Neuron (in vitro differentiated cells): ENCODE measurements at regions not wholly inside any gene's neighbourhood (a gene's known extent, or its start where the extent isn't known, plus 50 kb on each side); places are given as distances from the start of the nearest gene placed in this dataset.
"Not testable (repeated sequence)": the region's sequence is repeated elsewhere in the genome, so short reads cannot be mapped to it uniquely, and the experiment has no call there.

ENCODE experiments used
- H2AFZ ChIP-seq: one replicate; pipeline ENCODE4 v1.6.1; 2013; ENCODE audit warnings: low read depth, mild to moderate bottlenecking, inconsistent platforms, low read length, moderate library complexity
- H3K27me3 ChIP-seq: one replicate; pipeline ENCODE4 v1.6.1; 2013; ENCODE audit warnings: low read length; ENCODE audit not compliant: insufficient read depth
- H3K36me3 ChIP-seq: one replicate; pipeline ENCODE4 v1.6.1; 2013; ENCODE audit warnings: low read length; ENCODE audit not compliant: insufficient read depth
- H3K4me1 ChIP-seq: one replicate; pipeline ENCODE4 v1.6.1; 2013; ENCODE audit warnings: low read length; ENCODE audit not compliant: insufficient read depth
- H3K4me3 ChIP-seq: 2 replicates; pipeline ENCODE4 v1.5.1; 2013; ENCODE audit warnings: mild to moderate bottlenecking, low read length, moderate library complexity
- H3K9me3 ChIP-seq: one replicate; pipeline ENCODE4 v1.6.1; 2013; ENCODE audit warnings: low read length

GRCh38 chr5:115432691-115433090 is 111.9 kb downstream of the FEM1C start:
- H2AFZ ChIP-seq: no peak overlapping the region
- peaks cover 3% of the 10 kb centered on the region for H3K27me3 ChIP-seq
- H3K9me3 ChIP-seq: no peaks in the 10 kb centered on the region
- no peaks in the 10 kb centered on the region for H3K4me1 ChIP-seq
- no peak overlapping the region for H3K4me3 ChIP-seq
- no peaks in the 10 kb centered on the region for H3K36me3 ChIP-seq

- no peaks in the 10 kb centered on the region for H3K9me3 ChIP-seq
- H3K4me3 ChIP-seq: no peak overlapping the region
- no peaks in the 10 kb centered on the region for H3K4me1 ChIP-seq
- H3K36me3 ChIP-seq: no peaks in the 10 kb centered on the region
- no peak overlapping the region for H2AFZ ChIP-seq
- H3K27me3 ChIP-seq: peaks cover 3% of the 10 kb centered on the region
Observed at GRCh38 chr5:115431116-115431515, 113.5 kb downstream of the FEM1C start.

- Histone ChIP-seq H2AFZ (no peak overlapping the region), H3K4me1 (no peaks in the 10 kb centered on the region), H3K27me3 (peaks cover 3% of the 10 kb centered on the region), H3K9me3 (no peaks in the 10 kb centered on the region), H3K36me3 (no peaks in the 10 kb centered on the region), H3K4me3 (no peak overlapping the region)
Observed at GRCh38 chr5:115430374-115430773, 114.2 kb downstream of the FEM1C start.

GRCh38 chr5:115429345-115429940 is 115.1 kb downstream of the FEM1C start:
- no peaks in the 10 kb centered on the region for H3K4me1 ChIP-seq
- H2AFZ ChIP-seq: no peak overlapping the region
- no peaks in the 10 kb centered on the region for H3K9me3 ChIP-seq
- no peak overlapping the region for H3K4me3 ChIP-seq
- H3K36me3 ChIP-seq: no peaks in the 10 kb centered on the region
- H3K27me3 ChIP-seq: peaks cover 3% of the 10 kb centered on the region

- Histone ChIP-seq H3K4me1 (no peaks in the 10 kb centered on the region), H3K4me3 (no peak overlapping the region), H2AFZ (no peak overlapping the region), H3K36me3 (no peaks in the 10 kb centered on the region), H3K27me3 (peaks cover 3% of the 10 kb centered on the region), H3K9me3 (no peaks in the 10 kb centered on the region)
Observed at GRCh38 chr5:115428676-115429075, 115.9 kb downstream of the FEM1C start.

- Histone ChIP-seq H3K36me3 (no peaks in the 10 kb centered on the region), H3K27me3 (peaks cover 3% of the 10 kb centered on the region), H3K4me3 (no peak overlapping the region), H2AFZ (no peak overlapping the region), H3K4me1 (no peaks in the 10 kb centered on the region), H3K9me3 (no peaks in the 10 kb centered on the region)
Observed at GRCh38 chr5:115428248-115428647, 116.3 kb downstream of the FEM1C start.

- no peak overlapping the region for H2AFZ ChIP-seq
- H3K4me3 ChIP-seq: no peak overlapping the region
- H3K4me1 ChIP-seq: peaks cover 6% of the 10 kb centered on the region
- H3K9me3 ChIP-seq: no peaks in the 10 kb centered on the region
- no peaks in the 10 kb centered on the region for H3K27me3 ChIP-seq
- no peaks in the 10 kb centered on the region for H3K36me3 ChIP-seq
Observed at GRCh38 chr5:115424446-115424845, 120.1 kb downstream of the FEM1C start.

- no peak overlapping the region for H2AFZ ChIP-seq
- no peak overlapping the region for H3K4me3 ChIP-seq
- peaks cover 6% of the 10 kb centered on the region for H3K4me1 ChIP-seq
- H3K27me3 ChIP-seq: no peaks in the 10 kb centered on the region
- H3K9me3 ChIP-seq: no peaks in the 10 kb centered on the region
- H3K36me3 ChIP-seq: no peaks in the 10 kb centered on the region
Observed at GRCh38 chr5:115424030-115424429, 120.5 kb downstream of the FEM1C start.

- Histone ChIP-seq H2AFZ (no peak overlapping the region), H3K36me3 (no peaks in the 10 kb centered on the region), H3K4me3 (no peak overlapping the region), H3K9me3 (no peaks in the 10 kb centered on the region), H3K27me3 (no peaks in the 10 kb centered on the region), H3K4me1 (peaks cover 6% of the 10 kb centered on the region)
Observed at GRCh38 chr5:115423541-115423940, 121.0 kb downstream of the FEM1C start.

- Histone ChIP-seq H3K36me3 (no peaks in the 10 kb centered on the region), H3K9me3 (no peaks in the 10 kb centered on the region), H3K4me1 (peaks cover 6% of the 10 kb centered on the region), H2AFZ (no peak overlapping the region), H3K4me3 (no peak overlapping the region), H3K27me3 (no peaks in the 10 kb centered on the region)
Observed at GRCh38 chr5:115423051-115423450, 121.5 kb downstream of the FEM1C start.

GRCh38 chr5:115420812-115421211 is 123.8 kb downstream of the FEM1C start:
- not testable (repeated sequence) for H3K27me3 ChIP-seq, H3K4me3 ChIP-seq, H3K36me3 ChIP-seq, H3K4me1 ChIP-seq, H2AFZ ChIP-seq, H3K9me3 ChIP-seq

GRCh38 chr5:115419846-115420585 is 123.6 kb upstream of the CCDC112 start:
- Histone ChIP-seq H3K27me3 (no peaks in the 10 kb centered on the region), H3K36me3 (no peaks in the 10 kb centered on the region), H3K4me1 (peaks cover 12% of the 10 kb centered on the region), H3K4me3 (no peak overlapping the region), H2AFZ (no peak overlapping the region), H3K9me3 (no peaks in the 10 kb centered on the region)

GRCh38 chr5:115418788-115419187 is 122.3 kb upstream of the CCDC112 start:
- H2AFZ ChIP-seq: no peak overlapping the region
- H3K9me3 ChIP-seq: no peaks in the 10 kb centered on the region
- H3K27me3 ChIP-seq: no peaks in the 10 kb centered on the region
- H3K4me1 ChIP-seq: peaks cover 22% of the 10 kb centered on the region
- H3K4me3 ChIP-seq: no peak overlapping the region
- no peaks in the 10 kb centered on the region for H3K36me3 ChIP-seq

GRCh38 chr5:115417076-115417475 is 120.6 kb upstream of the CCDC112 start:
- Histone ChIP-seq H3K9me3 (no peaks in the 10 kb centered on the region), H3K4me3 (no peak overlapping the region), H3K4me1 (peaks cover 22% of the 10 kb centered on the region), H3K27me3 (no peaks in the 10 kb centered on the region), H3K36me3 (no peaks in the 10 kb centered on the region), H2AFZ (no peak overlapping the region)
